ENCODE measurements at regions not wholly inside any gene's neighbourhood (a gene's known extent, or its start where the extent isn't known, plus 50 kb on each side); places are given as distances from the start of the nearest gene placed in this dataset.

- Histone ChIP-seq H4K8ac (ENCODE audit: extremely low read depth, insufficient read depth, low read length) (no peak overlapping the region), H3K79me2 (ENCODE audit: control insufficient read depth in 1 of 2, insufficient read depth in 2 of 2, low read length in 2 of 2) (no peaks in the 10 kb centered on the region), H3K27ac (ENCODE audit: low read depth, low read length) (no peak overlapping the region), H3K9me3 (ENCODE audit: insufficient read depth in 2 of 2, low read depth in 1 of 2, low read length in 1 of 2) (no peaks in the 10 kb centered on the region), H3K4me2 (ENCODE audit: insufficient read depth in 1 of 2, low read depth in 2 of 2, low read length in 2 of 2) (no peak overlapping the region), H2BK12ac (ENCODE audit: low read depth, low read length) (no peak overlapping the region), H4K20me1 (replicated peaks in 1 of 2; ENCODE audit: control insufficient read depth in 1 of 2, insufficient read depth in 2 of 2, low read length in 2 of 2) (no peaks in the 10 kb centered on the region), H3K4ac (replicated peaks; ENCODE audit: insufficient read length, low read depth, low read length) (no peak overlapping the region), H2BK5ac (ENCODE audit: low read depth, low read length) (no peak overlapping the region), H3K23ac (ENCODE audit: insufficient read length) (no peak overlapping the region), H3K14ac (ENCODE audit: insufficient read length) (no peak overlapping the region), H2BK120ac (replicated peaks; ENCODE audit: low read depth, low read length) (no peak overlapping the region), H3K4me3 (ENCODE audit: extremely low read depth in 1 of 4, insufficient read depth in 2 of 4, low read depth in 3 of 4, low read length in 4 of 4) (no peak overlapping the region), H2AK5ac (ENCODE audit: low read depth, low read length) (no peak overlapping the region), H3K4me1 (replicated peaks in 1 of 4; ENCODE audit: control insufficient read depth in 3 of 4, insufficient read depth in 4 of 4, low read length in 3 of 4) (no peaks in the 10 kb centered on the region), H3K36me3 (ENCODE audit: control insufficient read depth in 2 of 4, insufficient read depth in 4 of 4, low read length in 3 of 4) (no peaks in the 10 kb centered on the region), H4K91ac (replicated peaks; ENCODE audit: insufficient read length, low read length) (no peak overlapping the region), H2BK15ac (ENCODE audit: low read length) (no peak overlapping the region), H2AFZ (ENCODE audit: low read length) (no peak overlapping the region), H3K9ac (replicated peaks in 1 of 4; ENCODE audit: extremely low read depth in 1 of 4, low read depth in 3 of 4, low read length in 3 of 4) (no peak overlapping the region), H3K23me2 (ENCODE audit: low read depth, low read length) (no peaks in the 10 kb centered on the region), H2BK20ac (ENCODE audit: low read length) (no peak overlapping the region), H3K79me1 (ENCODE audit: low read depth, low read length) (no peaks in the 10 kb centered on the region), H3K27me3 (replicated peaks in 1 of 4; ENCODE audit: control insufficient read depth in 3 of 4, extremely low read depth in 1 of 4, insufficient read depth in 3 of 4, low read length in 3 of 4) (no peaks in the 10 kb centered on the region), H3K18ac (ENCODE audit: extremely low read depth, low read length) (no peak overlapping the region), H3K56ac (replicated peaks; ENCODE audit: insufficient read length, low read depth, low read length) (no peak overlapping the region), H4K5ac (ENCODE audit: insufficient read length, low read depth, low read length) (no peak overlapping the region)
- DNase-seq (ENCODE audit: low read depth in 1 of 2, low spot score in 2 of 2) (no peak), FAIRE-seq (no peak)
- 72% methylated on average over 4 of the region's 4 CpGs; no CpG with 5 or more reads in 1 of the 2 experiments for WGBS, 2 experiments (ENCODE audit: extremely low coverage in 1 of 2, insufficient coverage in 1 of 2, insufficient read length in 1 of 2, insufficient replicate concordance in 2 of 2, low coverage in 1 of 2, low lambda C conversion rate in 2 of 2, missing lambda C conversion rate in 1 of 2)
- CTCF ChIA-PET (ENCODE audit: partially characterized antibody): interaction anchor here (0.8 to 2.6 kb wide), 4 partner anchors 9 to 102 kb away, joined by 3 to 11 read pairs (median 4); no protein-coding TSS in a partner anchor
- POLR2A ChIA-PET (ENCODE audit: partially characterized antibody): no interaction called here
- TF ChIP-seq SP1 (IDR thresholded peaks at IDR 0.05; ENCODE audit: low read depth, low read length): no peak
- no peak for TF ChIP-seq CEBPB (IDR thresholded peaks at IDR 0.05; ENCODE audit: low read depth, low read length)
- TF ChIP-seq EGR1 (IDR thresholded peaks at IDR 0.05; ENCODE audit: borderline replicate concordance, low read depth, low read length): no peak
- TF ChIP-seq NANOG (IDR thresholded peaks at IDR 0.05; ENCODE audit: insufficient read depth, low read depth, low read length, poor library complexity, severe bottlenecking): no peak
- TF ChIP-seq JUN (IDR thresholded peaks at IDR 0.05; ENCODE audit: low read depth, low read length): no peak
- TF ChIP-seq JUND (IDR thresholded peaks at IDR 0.05; ENCODE audit: low read length): no peak
- no peak for TF ChIP-seq YY1 (IDR thresholded peaks at IDR 0.05; ENCODE audit: low read depth, low read length)
- TF ChIP-seq RAD21 (IDR thresholded peaks at IDR 0.05 in 1 of 2, conservative IDR thresholded peaks at IDR 0.05 in 1 of 2; ENCODE audit: low read depth in 2 of 2, low read length in 2 of 2): no peak
- TF ChIP-seq CHD1 (IDR thresholded peaks at IDR 0.05; ENCODE audit: low read depth, low read length): no peak
- TF ChIP-seq POLR2AphosphoS5 (IDR thresholded peaks at IDR 0.05; ENCODE audit: low read depth, low read length): no peak
- no peak for TF ChIP-seq GTF2F1 (IDR thresholded peaks at IDR 0.05; ENCODE audit: borderline replicate concordance, low read depth, low read length)
- TF ChIP-seq ASH2L (IDR thresholded peaks at IDR 0.05; ENCODE audit: low read length): no peak
- no peak for TF ChIP-seq SP2 (IDR thresholded peaks at IDR 0.05; ENCODE audit: low read length)
- TF ChIP-seq E2F6 (IDR thresholded peaks at IDR 0.05): no peak
- TF ChIP-seq SUZ12 (IDR thresholded peaks at IDR 0.05; ENCODE audit: low read length): no peak
- no peak for TF ChIP-seq POU5F1 (IDR thresholded peaks at IDR 0.05; ENCODE audit: low read depth, low read length)
These were observed 277.1 kb upstream of the UMPS start for GRCh38 chr3:124453189-124453588.
